H1 (cell line): ENCODE measurements at regions not wholly inside any gene's neighbourhood (a gene's known extent, or its start where the extent isn't known, plus 50 kb on each side); places are given as distances from the start of the nearest gene placed in this dataset.
"Not testable (repeated sequence)": the region's sequence is repeated elsewhere in the genome, so short reads cannot be mapped to it uniquely, and the experiment has no call there.

ENCODE experiments used
- CTCF ChIA-PET: fragments of 300-600 bp; sonication (Branson Sonifier 250); formaldehyde crosslinking; loops from one replicate; lab custom pipeline; 2021; ENCODE audit not compliant: partially characterized antibody; lab: Charles Lee
- POLR2A ChIA-PET: fragments of 300-600 bp; sonication (Branson Sonifier 250); formaldehyde crosslinking; loops from one replicate; lab custom pipeline; 2021; ENCODE audit warnings: inconsistent platforms; ENCODE audit not compliant: partially characterized antibody; lab: Charles Lee
- DNase-seq, 2 experiments: peaks; one replicate each; pipeline versions ENCODE4 v3.0.0 to v3.0.0-alpha.2; 2010 to 2022; ENCODE audit warnings: low spot score in 2 of 2, low read depth in 1 of 2, mixed read lengths in 1 of 2
- FAIRE-seq: peaks from 2 replicates; lab custom pipeline; 2011; peaks lifted over from hg19 to GRCh38; lab: Jason Lieb, UNC
- H2AFZ ChIP-seq: 2 replicates; pipeline ENCODE4 v1.8.1; 2012; ENCODE audit warnings: low read length, inconsistent platforms
- H2AK5ac ChIP-seq: 2 replicates; pipeline ENCODE4 v1.6.1; 2013; ENCODE audit warnings: low read depth, low read length
- H2BK120ac ChIP-seq: replicated peaks from 2 replicates; pipeline ENCODE3; 2013; ENCODE audit warnings: low read depth, low read length, inconsistent platforms
- H2BK12ac ChIP-seq: 2 replicates; pipeline ENCODE4 v1.6.1; 2013; ENCODE audit warnings: low read depth, low read length
- H2BK15ac ChIP-seq: 2 replicates; pipeline ENCODE4 v1.6.1; 2013; ENCODE audit warnings: low read length
- H2BK20ac ChIP-seq: 2 replicates; pipeline ENCODE4 v1.6.1; 2013; ENCODE audit warnings: low read length
- H2BK5ac ChIP-seq: 2 replicates; pipeline ENCODE4 v1.6.1; 2013; ENCODE audit warnings: low read depth, low read length
- H3K14ac ChIP-seq: 2 replicates; pipeline ENCODE4 v1.6.1; 2013; ENCODE audit warnings: inconsistent platforms; ENCODE audit not compliant: insufficient read length
- H3K18ac ChIP-seq: 2 replicates; pipeline ENCODE4 v1.6.1; 2013; ENCODE audit warnings: low read length; ENCODE audit errors: extremely low read depth
- H3K23ac ChIP-seq: 2 replicates; pipeline ENCODE4 v1.6.1; 2013; ENCODE audit warnings: inconsistent platforms; ENCODE audit not compliant: insufficient read length
- H3K23me2 ChIP-seq: 2 replicates; pipeline ENCODE4 v1.6.1; 2013; ENCODE audit warnings: low read depth, low read length
- H3K27ac ChIP-seq: 2 replicates; pipeline ENCODE4 v1.6.1; 2011; ENCODE audit warnings: low read depth, low read length, inconsistent platforms
- H3K27me3 ChIP-seq, 4 experiments: replicated peaks in 1 of 4; 1 replicate in 1 of 4; 2 replicates in 3 of 4; pipeline versions ENCODE4 v1.6.1 to v1.8.1; 2011 to 2013; ENCODE audit warnings: low read length in 3 of 4, mild to moderate bottlenecking in 3 of 4, inconsistent platforms in 2 of 4, mixed read lengths in 2 of 4, moderate library complexity in 1 of 4; ENCODE audit not compliant: control insufficient read depth in 3 of 4, insufficient read depth in 3 of 4; ENCODE audit errors: extremely low read depth in 1 of 4
- H3K36me3 ChIP-seq, 4 experiments: 2 replicates each; pipeline versions ENCODE4 v1.6.1 to v1.8.1; 2011 to 2013; ENCODE audit warnings: mild to moderate bottlenecking in 4 of 4, low read length in 3 of 4, moderate library complexity in 2 of 4, control low read depth in 1 of 4, inconsistent platforms in 1 of 4; ENCODE audit not compliant: insufficient read depth in 4 of 4, control insufficient read depth in 2 of 4
- H3K4ac ChIP-seq: replicated peaks from 2 replicates; pipeline ENCODE3; 2013; ENCODE audit warnings: low read length, low read depth, mixed read lengths, inconsistent platforms; ENCODE audit not compliant: insufficient read length
- H3K4me1 ChIP-seq, 4 experiments: replicated peaks in 1 of 4; 1 replicate in 1 of 4; 2 replicates in 3 of 4; pipeline versions ENCODE4 v1.6.1 to v1.8.1; 2011 to 2013; ENCODE audit warnings: low read length in 3 of 4, inconsistent platforms in 2 of 4, mixed read lengths in 1 of 4; ENCODE audit not compliant: insufficient read depth in 4 of 4, control insufficient read depth in 3 of 4
- H3K4me2 ChIP-seq, 2 experiments: 2 replicates each; pipeline versions ENCODE4 v1.6.1 to v1.8.1; 2011 to 2013; ENCODE audit warnings: low read depth in 2 of 2, low read length in 2 of 2, control low read depth in 1 of 2, inconsistent platforms in 1 of 2, mild to moderate bottlenecking in 1 of 2; ENCODE audit not compliant: insufficient read depth in 1 of 2
- H3K4me3 ChIP-seq, 4 experiments: fragments of 200-600, 300-600 bp in 1 of 4; sonication (generic), shearing (Covaris generic), sonication (Bioruptor Twin) in 1 of 4; 2 replicates each; pipeline versions ENCODE4 v1.5.1 to v1.8.1; 2011 to 2016; ENCODE audit warnings: low read length in 4 of 4, low read depth in 3 of 4, control low read depth in 2 of 4, inconsistent platforms in 2 of 4, mild to moderate bottlenecking in 2 of 4, mixed read lengths in 1 of 4, moderate library complexity in 1 of 4; ENCODE audit not compliant: insufficient read depth in 2 of 4; ENCODE audit errors: extremely low read depth in 1 of 4
- H3K56ac ChIP-seq: replicated peaks from 2 replicates; pipeline ENCODE3; 2013; ENCODE audit warnings: low read depth, mild to moderate bottlenecking, mixed read lengths, low read length, inconsistent platforms; ENCODE audit not compliant: insufficient read length
- H3K79me1 ChIP-seq: 2 replicates; pipeline ENCODE4 v1.6.1; 2013; ENCODE audit warnings: low read depth, low read length, control low read depth
- H3K79me2 ChIP-seq, 2 experiments: 2 replicates each; pipeline versions ENCODE4 v1.6.1 to v1.8.1; 2012 to 2013; ENCODE audit warnings: low read length in 2 of 2, mild to moderate bottlenecking in 2 of 2, inconsistent platforms in 1 of 2; ENCODE audit not compliant: insufficient read depth in 2 of 2, control insufficient read depth in 1 of 2
- H3K9ac ChIP-seq, 4 experiments: replicated peaks in 1 of 4; 1 replicate in 1 of 4; 2 replicates in 3 of 4; pipeline versions ENCODE4 v1.6.1 to v1.8.1; 2011 to 2013; ENCODE audit warnings: low read depth in 3 of 4, low read length in 3 of 4, control low read depth in 2 of 4, mild to moderate bottlenecking in 2 of 4, moderate library complexity in 2 of 4, inconsistent platforms in 1 of 4; ENCODE audit errors: extremely low read depth in 1 of 4
- H3K9me3 ChIP-seq, 2 experiments: 2 replicates each; pipeline versions ENCODE4 v1.6.1 to v1.8.1; 2012 to 2013; ENCODE audit warnings: mild to moderate bottlenecking in 2 of 2, moderate library complexity in 2 of 2, control low read depth in 1 of 2, inconsistent platforms in 1 of 2, low read depth in 1 of 2, low read length in 1 of 2, mixed read lengths in 1 of 2; ENCODE audit not compliant: insufficient read depth in 2 of 2
- H4K20me1 ChIP-seq, 2 experiments: replicated peaks in 1 of 2; 2 replicates each; pipeline versions ENCODE3 to v1.8.1; 2011 to 2013; ENCODE audit warnings: inconsistent platforms in 2 of 2, low read length in 2 of 2, mild to moderate bottlenecking in 1 of 2; ENCODE audit not compliant: insufficient read depth in 2 of 2, control insufficient read depth in 1 of 2
- H4K5ac ChIP-seq: 2 replicates; pipeline ENCODE4 v1.6.1; 2013; ENCODE audit warnings: low read length, low read depth, mixed read lengths, inconsistent platforms; ENCODE audit not compliant: insufficient read length
- H4K8ac ChIP-seq: 2 replicates; pipeline ENCODE4 v1.8.0; 2013; ENCODE audit warnings: mild to moderate bottlenecking, moderate library complexity, low read length, inconsistent platforms; ENCODE audit not compliant: insufficient read depth; ENCODE audit errors: extremely low read depth
- H4K91ac ChIP-seq: replicated peaks from 2 replicates; pipeline ENCODE3; 2013; ENCODE audit warnings: low read length, mixed read lengths, inconsistent platforms; ENCODE audit not compliant: insufficient read length
- WGBS, 2 experiments: shearing (Covaris generic) in 1 of 2; methylation state at CpG; one replicate each; pipeline versions ENCODE4 v1.1.6 to v1.1.7; 2013 to 2015; ENCODE audit warnings: low lambda C conversion rate in 2 of 2, mixed read lengths in 2 of 2, inconsistent platforms in 1 of 2, low coverage in 1 of 2, missing lambda C conversion rate in 1 of 2; ENCODE audit not compliant: insufficient replicate concordance in 2 of 2, insufficient coverage in 1 of 2, insufficient read length in 1 of 2; ENCODE audit errors: extremely low coverage in 1 of 2, missing lambda C conversion rate in 1 of 2; 5-methylcytosine and 5-hydroxymethylcytosine counted together

DNA sequence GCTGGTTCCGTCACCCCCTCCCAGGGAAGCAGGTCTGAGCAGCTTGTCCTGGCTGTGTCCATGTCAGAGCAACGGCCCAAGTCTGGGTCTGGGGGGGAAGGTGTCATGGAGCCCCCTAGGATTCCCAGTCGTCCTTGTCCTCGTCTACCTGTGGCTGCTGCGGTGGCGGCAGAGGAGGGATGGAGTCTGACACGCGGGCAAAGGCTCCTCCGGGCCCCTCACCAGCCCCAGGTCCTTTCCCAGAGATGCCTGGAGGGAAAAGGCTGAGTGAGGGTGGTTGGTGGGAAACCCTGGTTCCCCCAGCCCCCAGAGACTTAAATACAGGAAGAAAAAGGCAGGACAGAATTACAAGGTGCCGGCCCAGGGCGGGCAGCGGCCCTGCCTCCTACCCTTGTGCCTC, 51.9 kb upstream of the IQSEC3 start:
- CTCF ChIA-PET, FAIRE-seq: not testable (repeated sequence)
- 88% methylated on average over 11 of the region's 12 CpGs; no CpG with 5 or more reads in 1 of the 2 experiments for WGBS, 2 experiments

DNA sequence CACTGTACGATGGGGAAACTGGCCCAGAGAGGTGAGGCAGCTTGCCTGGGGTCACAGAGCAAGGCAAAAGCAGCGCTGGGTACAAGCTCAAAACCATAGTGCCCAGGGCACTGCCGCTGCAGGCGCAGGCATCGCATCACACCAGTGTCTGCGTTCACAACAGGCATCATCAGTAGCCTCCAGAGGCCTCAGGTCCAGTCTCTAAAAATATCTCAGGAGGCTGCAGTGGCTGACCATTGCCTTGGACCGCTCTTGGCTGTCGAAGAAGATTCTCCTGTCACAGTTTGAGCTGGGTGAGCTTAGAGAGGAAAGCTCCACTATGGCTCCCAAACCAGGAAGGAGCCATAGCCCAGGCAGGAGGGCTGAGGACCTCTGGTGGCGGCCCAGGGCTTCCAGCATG, 51.2 kb upstream of the IQSEC3 start:
- H3K56ac ChIP-seq, H2BK20ac ChIP-seq, CTCF ChIA-PET, H2AK5ac ChIP-seq, H3K4me1 ChIP-seq, H2BK120ac ChIP-seq, H3K9ac ChIP-seq, H2BK5ac ChIP-seq, H3K14ac ChIP-seq, FAIRE-seq, H3K36me3 ChIP-seq, H2BK12ac ChIP-seq, H3K4me3 ChIP-seq, H3K23me2 ChIP-seq, H3K79me1 ChIP-seq, H4K91ac ChIP-seq, H3K18ac ChIP-seq, H4K8ac ChIP-seq, POLR2A ChIA-PET, H3K79me2 ChIP-seq, H3K4me2 ChIP-seq, H2BK15ac ChIP-seq, H2AFZ ChIP-seq, H4K20me1 ChIP-seq, H3K27ac ChIP-seq, H3K4ac ChIP-seq, H4K5ac ChIP-seq, H3K23ac ChIP-seq, H3K27me3 ChIP-seq: not testable (repeated sequence)
- peak in 1 of 2 experiments; percentile 41 for DNase-seq
- WGBS, 2 experiments: 87% methylated on average over 7 of the region's 9 CpGs; no CpG with 5 or more reads in 1 of the 2 experiments
- H3K9me3 ChIP-seq: peaks cover 17 to 21% of the 10 kb centered on the region in 2 experiments

More for the DNA sequence above, 51.9 kb upstream of the IQSEC3 start:
- H3K36me3 ChIP-seq, H3K79me1 ChIP-seq, H3K27me3 ChIP-seq, H3K4me3 ChIP-seq, H4K91ac ChIP-seq, H3K4me2 ChIP-seq, H3K27ac ChIP-seq, H2AFZ ChIP-seq, H3K56ac ChIP-seq, H2BK12ac ChIP-seq, H2AK5ac ChIP-seq, H3K14ac ChIP-seq, H4K5ac ChIP-seq, H2BK120ac ChIP-seq, DNase-seq, H3K18ac ChIP-seq, H3K4ac ChIP-seq, H3K9ac ChIP-seq, H3K23ac ChIP-seq, POLR2A ChIA-PET, H2BK20ac ChIP-seq, H4K8ac ChIP-seq, H3K79me2 ChIP-seq, H3K4me1 ChIP-seq, H3K23me2 ChIP-seq, H2BK5ac ChIP-seq, H2BK15ac ChIP-seq, H4K20me1 ChIP-seq: not testable (repeated sequence)
- H3K9me3 ChIP-seq: peaks cover 17 to 22% of the 10 kb centered on the region in 2 experiments
